ENCODE measurements at regions not wholly inside any gene's neighbourhood (a gene's known extent, or its start where the extent isn't known, plus 50 kb on each side); places are given as distances from the start of the nearest gene placed in this dataset.

- no peak for DNase-seq (ENCODE audit: low read depth in 2 of 2)
- no peak for TF ChIP-seq EZH2 (IDR thresholded peaks at IDR 0.05; ENCODE audit: low read length, missing control alignments)
- no peak for TF ChIP-seq CTCF (conservative IDR thresholded peaks at IDR 0.05 in 1 of 2, IDR thresholded peaks at IDR 0.05 in 1 of 2; ENCODE audit: low read depth in 1 of 2, low read length in 2 of 2)
- Histone ChIP-seq H3K27me3 (ENCODE audit: control insufficient read depth, insufficient read depth, low read length) (no peaks in the 10 kb centered on the region), H3K4me1 (ENCODE audit: control insufficient read depth, extremely low read depth, insufficient read depth, low read length) (no peaks in the 10 kb centered on the region), H3K4me2 (ENCODE audit: extremely low read depth, insufficient read depth, low read length) (no peak overlapping the region), H3K4me3 (replicated peaks in 1 of 4; ENCODE audit: control extremely low read depth in 1 of 4, insufficient read depth in 1 of 4, low read depth in 3 of 4, low read length in 4 of 4) (no peak overlapping the region), H4K20me1 (ENCODE audit: control insufficient read depth, extremely low read depth, insufficient read depth, low read length) (no peaks in the 10 kb centered on the region), H3K9me3 (ENCODE audit: control insufficient read depth, insufficient read depth, low read depth, low read length) (no peaks in the 10 kb centered on the region), H3K79me2 (ENCODE audit: control insufficient read depth, insufficient read depth, low read length) (no peaks in the 10 kb centered on the region), H2AFZ (ENCODE audit: low read length) (no peak overlapping the region), H3K36me3 (ENCODE audit: control insufficient read depth, insufficient read depth, low read length) (no peaks in the 10 kb centered on the region), H3K9ac (ENCODE audit: insufficient read depth, low read length) (no peak overlapping the region), H3K27ac (ENCODE audit: insufficient read depth, low read length) (no peak overlapping the region)
Measured at GRCh38 chr3:68206524-68207117, 552.2 kb upstream of the SUCLG2 start.

- H3K27me3 ChIP-seq (ENCODE audit: control insufficient read depth, insufficient read depth, low read length): no peaks in the 10 kb centered on the region
- H3K4me3 ChIP-seq (replicated peaks in 1 of 4; ENCODE audit: control extremely low read depth in 1 of 4, insufficient read depth in 1 of 4, low read depth in 3 of 4, low read length in 4 of 4): no peak overlapping the region
Measured at GRCh38 chr3:68186733-68187132, 532.3 kb upstream of the SUCLG2 start.

GRCh38 chr3:68176600-68176999 lies 522.2 kb upstream of the SUCLG2 start:
- Histone ChIP-seq H3K9me3 (ENCODE audit: control insufficient read depth, insufficient read depth, low read depth, low read length) (no peaks in the 10 kb centered on the region), H3K4me2 (ENCODE audit: extremely low read depth, insufficient read depth, low read length) (no peak overlapping the region), H2AFZ (ENCODE audit: low read length) (no peak overlapping the region), H3K79me2 (ENCODE audit: control insufficient read depth, insufficient read depth, low read length) (no peaks in the 10 kb centered on the region), H3K36me3 (ENCODE audit: control insufficient read depth, insufficient read depth, low read length) (no peaks in the 10 kb centered on the region), H3K27ac (ENCODE audit: insufficient read depth, low read length) (no peak overlapping the region), H3K27me3 (ENCODE audit: control insufficient read depth, insufficient read depth, low read length) (no peaks in the 10 kb centered on the region), H4K20me1 (ENCODE audit: control insufficient read depth, extremely low read depth, insufficient read depth, low read length) (no peaks in the 10 kb centered on the region), H3K9ac (ENCODE audit: insufficient read depth, low read length) (no peak overlapping the region), H3K4me3 (replicated peaks in 1 of 4; ENCODE audit: control extremely low read depth in 1 of 4, insufficient read depth in 1 of 4, low read depth in 3 of 4, low read length in 4 of 4) (no peak overlapping the region), H3K4me1 (ENCODE audit: control insufficient read depth, extremely low read depth, insufficient read depth, low read length) (no peaks in the 10 kb centered on the region)
- TF ChIP-seq EZH2 (IDR thresholded peaks at IDR 0.05; ENCODE audit: low read length, missing control alignments) (no peak), CTCF (conservative IDR thresholded peaks at IDR 0.05 in 1 of 2, IDR thresholded peaks at IDR 0.05 in 1 of 2; ENCODE audit: low read depth in 1 of 2, low read length in 2 of 2) (no peak)
- no peak for DNase-seq (ENCODE audit: low read depth in 2 of 2)

More at GRCh38 chr3:68186733-68187132, 532.3 kb upstream of the SUCLG2 start:
- no peak overlapping the region for H3K4me2 ChIP-seq (ENCODE audit: extremely low read depth, insufficient read depth, low read length)
- TF ChIP-seq CTCF (conservative IDR thresholded peaks at IDR 0.05 in 1 of 2, IDR thresholded peaks at IDR 0.05 in 1 of 2; ENCODE audit: low read depth in 1 of 2, low read length in 2 of 2): no peak
- no peak for TF ChIP-seq EZH2 (IDR thresholded peaks at IDR 0.05; ENCODE audit: low read length, missing control alignments)
- no peaks in the 10 kb centered on the region for H4K20me1 ChIP-seq (ENCODE audit: control insufficient read depth, extremely low read depth, insufficient read depth, low read length)
- no peak overlapping the region for H2AFZ ChIP-seq (ENCODE audit: low read length)
- DNase-seq (ENCODE audit: low read depth in 2 of 2): no peak
- no peaks in the 10 kb centered on the region for H3K9me3 ChIP-seq (ENCODE audit: control insufficient read depth, insufficient read depth, low read depth, low read length)
- H3K79me2 ChIP-seq (ENCODE audit: control insufficient read depth, insufficient read depth, low read length): no peaks in the 10 kb centered on the region
- no peak overlapping the region for H3K9ac ChIP-seq (ENCODE audit: insufficient read depth, low read length)
- no peak overlapping the region for H3K27ac ChIP-seq (ENCODE audit: insufficient read depth, low read length)
- H3K4me1 ChIP-seq (ENCODE audit: control insufficient read depth, extremely low read depth, insufficient read depth, low read length): no peaks in the 10 kb centered on the region
- H3K36me3 ChIP-seq (ENCODE audit: control insufficient read depth, insufficient read depth, low read length): no peaks in the 10 kb centered on the region
